ENCODE measurements at regions not wholly inside any gene's neighbourhood (a gene's known extent, or its start where the extent isn't known, plus 50 kb on each side); places are given as distances from the start of the nearest gene placed in this dataset.

GRCh38 chr10:120392671-120393079 lies 64.4 kb upstream of the PLPP4 start:
- 19% methylated on average over 2 of the region's 2 CpGs for WGBS (ENCODE audit: insufficient coverage, low coverage, low lambda C conversion rate, missing lambda C conversion rate)
- Histone ChIP-seq H3K4me3 (no peak overlapping the region), H3K4me1 (no peaks in the 10 kb centered on the region), H3K27me3 (no peaks in the 10 kb centered on the region), H3K36me3 (no peaks in the 10 kb centered on the region), H3K27ac (no peak overlapping the region), H3K9me3 (no peaks in the 10 kb centered on the region)
- DNase-seq (peak in 1 of 3 donors; percentile 47), ATAC-seq (peak; percentile 64 to 87 (median 74))
- intact Hi-C loops (cut with DNase I) = no loop called here
- TF ChIP-seq POLR2A (IDR thresholded peaks at IDR 0.05) (no peak), CTCF (IDR thresholded peaks at IDR 0.05) (no peak)

GRCh38 chr10:120394446-120394845 lies 62.6 kb upstream of the PLPP4 start:
- no peak for TF ChIP-seq POLR2A (IDR thresholded peaks at IDR 0.05)
- TF ChIP-seq CTCF (IDR thresholded peaks at IDR 0.05) = no peak
- WGBS (ENCODE audit: insufficient coverage, low coverage, low lambda C conversion rate, missing lambda C conversion rate) = 80% methylated on average over 1 of the region's 1 CpG
- DNase-seq (no peak), ATAC-seq (no peak)
- intact Hi-C loops (cut with DNase I) = no loop called here
- no peak overlapping the region for H3K27ac ChIP-seq
- H3K27me3 ChIP-seq = no peaks in the 10 kb centered on the region
- H3K36me3 ChIP-seq = no peaks in the 10 kb centered on the region
- H3K4me1 ChIP-seq = no peaks in the 10 kb centered on the region
- H3K9me3 ChIP-seq = no peaks in the 10 kb centered on the region
- no peak overlapping the region for H3K4me3 ChIP-seq

- TF ChIP-seq CTCF (IDR thresholded peaks at IDR 0.05) = no peak
- TF ChIP-seq POLR2A (IDR thresholded peaks at IDR 0.05) = no peak
- 56% methylated on average over 3 of the region's 6 CpGs for WGBS (ENCODE audit: insufficient coverage, low coverage, low lambda C conversion rate, missing lambda C conversion rate)
- H3K4me1 ChIP-seq = no peaks in the 10 kb centered on the region
- no peaks in the 10 kb centered on the region for H3K36me3 ChIP-seq
- H3K27me3 ChIP-seq = no peaks in the 10 kb centered on the region
- intact Hi-C loops (cut with DNase I) = no loop called here
- no peak overlapping the region for H3K27ac ChIP-seq
- ATAC-seq (no peak), DNase-seq (no peak)
- H3K9me3 ChIP-seq = no peaks in the 10 kb centered on the region
- H3K4me3 ChIP-seq = no peak overlapping the region
Observed at GRCh38 chr10:120396228-120396627, 60.8 kb upstream of the PLPP4 start.

GRCh38 chr10:120398180-120398579 lies 58.8 kb upstream of the PLPP4 start:
- no peak for TF ChIP-seq POLR2A (IDR thresholded peaks at IDR 0.05)
- no peak for TF ChIP-seq CTCF (IDR thresholded peaks at IDR 0.05)
- ATAC-seq = no peak
- Histone ChIP-seq H3K4me1 (no peaks in the 10 kb centered on the region), H3K36me3 (no peaks in the 10 kb centered on the region), H3K27ac (no peak overlapping the region), H3K4me3 (no peak overlapping the region), H3K27me3 (no peaks in the 10 kb centered on the region), H3K9me3 (no peaks in the 10 kb centered on the region)
- no peak for DNase-seq
- WGBS (ENCODE audit: insufficient coverage, low coverage, low lambda C conversion rate, missing lambda C conversion rate) = 61% methylated on average over 4 of the region's 4 CpGs
- intact Hi-C loops (cut with DNase I) = no loop called here

GRCh38 chr10:120400601-120401000 lies 56.4 kb upstream of the PLPP4 start:
- WGBS (ENCODE audit: insufficient coverage, low coverage, low lambda C conversion rate, missing lambda C conversion rate) = 29% methylated on average over 1 of the region's 1 CpG
- no peaks in the 10 kb centered on the region for H3K27me3 ChIP-seq
- intact Hi-C loops (cut with DNase I) = no loop called here
- H3K27ac ChIP-seq = no peak overlapping the region
- ATAC-seq (no peak), DNase-seq (no peak)
- no peaks in the 10 kb centered on the region for H3K9me3 ChIP-seq
- TF ChIP-seq POLR2A (IDR thresholded peaks at IDR 0.05) = no peak
- no peak for TF ChIP-seq CTCF (IDR thresholded peaks at IDR 0.05)
- H3K4me3 ChIP-seq = no peak overlapping the region
- H3K4me1 ChIP-seq = no peaks in the 10 kb centered on the region
- no peaks in the 10 kb centered on the region for H3K36me3 ChIP-seq

All from right lobe of liver (tissue), 6 donors.